COLO829 (cell line): ENCODE measurements at regions not wholly inside any gene's neighbourhood (a gene's known extent, or its start where the extent isn't known, plus 50 kb on each side); places are given as distances from the start of the nearest gene placed in this dataset.
A peak's percentile ranks its signal among the peaks of the same experiment; 100 is the strongest.
"Not testable (repeated sequence)": the region's sequence is repeated elsewhere in the genome, so short reads cannot be mapped to it uniquely, and the experiment has no call there.

Experiments
- DNase-seq: peaks from one replicate; pipeline ENCODE4 v3.0.0; 2012; ENCODE audit warnings: low spot score

DNA sequence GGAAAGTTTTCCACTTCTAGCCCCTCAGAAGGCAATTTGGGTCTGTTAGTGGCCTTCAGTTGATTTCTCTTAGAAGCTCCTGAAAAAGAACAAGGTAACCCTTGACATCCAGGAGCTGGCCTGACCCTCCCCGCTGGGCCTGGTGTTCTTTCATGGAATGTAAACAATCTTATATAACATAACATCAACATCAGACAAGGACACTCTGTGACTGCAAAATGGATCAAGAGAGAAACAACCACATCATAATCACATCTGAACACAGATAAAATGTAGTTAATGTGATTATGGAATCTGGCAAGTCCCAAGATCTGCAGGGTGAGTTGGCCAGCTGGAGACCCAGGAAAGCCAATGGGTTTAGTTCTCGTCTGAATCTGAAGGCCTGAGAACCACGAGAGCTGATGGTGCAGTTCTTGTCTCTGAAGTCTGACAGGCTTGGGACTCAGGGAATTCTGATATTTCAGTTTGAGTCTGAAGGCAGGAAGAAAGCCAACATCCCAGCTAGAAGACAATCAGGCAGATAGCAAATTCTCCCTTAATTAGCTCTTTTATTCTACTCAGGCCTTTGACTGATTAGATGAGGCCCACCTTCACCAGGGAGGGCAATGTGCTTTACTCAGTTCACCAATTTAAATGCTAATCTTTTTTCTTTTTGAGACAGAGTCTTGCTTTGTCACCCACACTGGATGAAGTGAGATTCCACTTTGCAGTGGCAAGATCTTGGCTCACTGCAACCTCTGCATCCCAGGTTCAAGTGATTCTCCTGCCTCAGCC, 91.4 kb upstream of the NAMPT start:
- no peak for DNase-seq

DNA sequence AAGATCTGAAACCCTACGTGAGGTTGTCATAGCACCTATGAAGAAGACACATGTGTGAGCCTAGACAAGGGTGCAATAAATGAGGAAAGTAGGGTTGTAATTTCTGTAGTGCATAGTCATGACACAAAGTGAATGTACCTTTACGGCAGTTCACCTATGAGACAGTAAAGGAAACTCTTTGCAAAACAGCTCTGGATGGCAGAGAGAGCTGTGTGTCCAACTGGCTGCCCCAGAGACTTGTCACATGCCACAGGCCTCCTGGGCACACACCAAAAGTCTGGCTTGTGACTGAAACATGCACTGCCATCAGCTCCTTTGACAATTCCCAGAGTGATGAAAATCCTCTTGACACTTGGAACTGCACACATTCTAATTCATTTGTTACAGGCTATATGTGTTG, 90.7 kb upstream of the NAMPT start:
- DNase-seq = no peak

DNA sequence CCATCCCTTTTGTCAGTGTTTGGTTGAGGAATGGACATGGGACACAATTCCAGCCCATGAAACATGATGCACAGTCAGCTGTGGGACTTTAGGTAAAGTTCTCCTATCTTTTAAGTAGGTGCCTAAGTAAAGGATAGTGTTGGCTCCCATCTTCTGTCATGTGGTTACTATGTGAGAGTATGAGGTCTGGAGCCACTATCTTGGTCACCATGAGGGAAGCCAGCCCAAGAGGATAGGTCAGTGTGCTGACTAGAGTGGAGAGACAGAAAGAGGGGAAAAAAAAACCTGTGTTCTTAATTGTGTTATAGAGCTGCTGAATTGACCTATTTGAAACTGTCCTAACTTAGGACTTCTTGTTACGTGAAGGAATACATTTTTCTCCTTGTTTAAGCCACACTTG, 89.7 kb upstream of the NAMPT start:
- DNase-seq = no peak

DNA sequence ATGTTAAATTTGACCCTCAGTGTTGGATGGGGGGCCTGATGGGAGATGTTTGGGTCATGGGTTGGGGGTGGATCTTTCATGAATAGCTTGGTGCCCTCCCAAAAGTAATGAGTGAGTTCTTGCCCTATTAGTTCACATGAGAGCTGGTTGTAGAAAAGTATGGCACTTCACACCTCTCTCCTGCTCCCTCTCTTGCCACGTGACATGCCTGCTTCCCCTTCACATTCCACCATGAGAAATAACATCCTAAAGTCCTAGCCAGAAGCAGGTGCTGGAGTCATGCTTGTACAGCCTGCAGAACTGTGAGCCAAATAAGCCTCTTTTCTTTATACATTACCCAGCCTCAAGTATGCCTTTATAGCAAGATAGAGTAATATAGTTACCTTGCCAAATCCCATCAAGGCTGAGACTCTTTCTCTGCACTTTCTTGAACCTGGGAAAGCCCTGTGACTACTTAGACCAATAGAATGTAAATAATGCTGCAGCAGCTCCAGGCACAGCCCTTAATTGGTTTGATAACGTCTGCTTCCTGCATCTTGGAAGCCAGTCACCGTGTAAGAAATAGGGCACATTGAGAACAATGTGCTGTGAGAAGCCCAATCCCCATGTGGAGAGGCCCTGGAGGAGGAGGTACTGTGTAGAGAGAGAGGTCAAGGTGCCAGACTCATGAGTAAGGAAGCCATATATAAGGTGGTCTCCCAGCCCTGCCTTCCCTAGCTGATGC, 88.0 kb upstream of the NAMPT start:
- no peak for DNase-seq

DNA sequence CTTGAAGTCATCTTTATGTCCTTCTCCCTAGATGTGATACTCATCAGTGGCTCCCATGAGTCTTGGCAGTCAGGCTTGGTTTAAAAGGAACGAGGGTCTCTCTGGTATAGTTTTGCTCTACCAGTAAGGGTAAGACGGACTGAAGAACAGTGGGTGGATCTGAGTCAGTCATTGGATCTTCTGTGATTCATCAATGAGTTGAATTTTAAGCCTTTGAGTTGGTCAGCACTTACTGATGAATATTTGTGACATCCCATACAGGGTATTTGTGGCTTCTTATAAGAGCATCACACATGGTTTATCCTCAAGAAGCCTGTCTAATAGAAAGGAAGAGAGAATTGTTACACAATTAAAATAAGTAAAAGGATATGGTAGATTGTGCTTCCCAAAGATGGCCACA, 87.3 kb upstream of the NAMPT start:
- no peak for DNase-seq

DNA sequence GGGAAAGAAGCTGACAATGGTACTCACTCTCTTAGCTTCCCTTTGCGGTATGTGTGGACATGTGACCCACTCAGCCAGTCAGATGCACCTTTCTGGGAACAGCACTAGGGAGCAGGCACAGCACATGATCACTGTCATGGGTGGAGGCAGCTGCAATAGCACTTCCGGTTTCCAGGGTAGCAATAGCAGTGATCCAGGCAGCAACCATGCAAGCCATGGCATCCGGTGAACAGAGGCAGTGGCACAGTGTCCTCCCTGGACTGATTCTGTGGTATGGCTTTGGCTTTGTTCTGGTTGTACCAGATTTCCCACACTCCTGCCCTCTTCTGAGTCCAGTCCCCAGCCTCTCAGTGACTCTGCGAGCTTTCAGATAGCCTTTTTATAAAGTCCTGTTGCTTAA, 86.8 kb upstream of the NAMPT start:
- DNase-seq = peak; percentile 24

DNA sequence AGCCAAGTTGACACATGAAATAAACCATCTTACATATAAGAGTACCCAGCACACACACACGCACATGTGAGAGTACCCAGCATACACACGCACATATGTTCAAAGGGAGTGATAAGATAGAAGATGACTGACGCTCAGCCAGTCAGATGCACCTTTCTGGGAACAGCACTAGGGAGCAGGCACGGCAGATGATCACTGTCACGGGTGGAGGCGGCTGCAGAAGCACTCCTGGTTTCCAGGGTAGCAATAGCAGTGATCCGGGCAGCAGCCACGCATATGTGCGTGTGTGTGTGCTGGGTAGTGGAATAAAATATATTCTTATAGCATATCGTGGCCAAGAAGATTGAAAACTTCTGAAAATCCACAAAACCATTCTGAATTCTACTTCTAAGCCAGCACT, 85.8 kb upstream of the NAMPT start:
- DNase-seq = no peak

DNA sequence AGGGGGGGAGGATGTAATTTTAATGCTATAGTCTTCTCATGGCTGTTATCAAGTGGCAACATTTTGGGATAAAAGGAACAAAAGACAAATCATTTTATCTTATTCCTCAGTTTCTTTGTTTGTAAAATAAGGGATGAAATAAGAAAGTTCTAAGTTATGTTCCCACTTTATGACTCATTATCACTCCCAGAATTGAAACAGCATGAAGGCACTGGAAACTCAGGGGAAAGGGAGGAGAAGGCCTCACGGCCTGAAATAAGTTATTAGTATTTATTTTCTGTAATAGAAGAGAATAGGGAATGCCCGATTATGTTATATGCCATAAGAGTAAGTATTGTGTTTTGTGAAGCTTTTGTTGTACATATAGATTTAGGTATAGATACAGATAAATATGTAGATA, 85.0 kb upstream of the NAMPT start:
- no peak for DNase-seq

DNA sequence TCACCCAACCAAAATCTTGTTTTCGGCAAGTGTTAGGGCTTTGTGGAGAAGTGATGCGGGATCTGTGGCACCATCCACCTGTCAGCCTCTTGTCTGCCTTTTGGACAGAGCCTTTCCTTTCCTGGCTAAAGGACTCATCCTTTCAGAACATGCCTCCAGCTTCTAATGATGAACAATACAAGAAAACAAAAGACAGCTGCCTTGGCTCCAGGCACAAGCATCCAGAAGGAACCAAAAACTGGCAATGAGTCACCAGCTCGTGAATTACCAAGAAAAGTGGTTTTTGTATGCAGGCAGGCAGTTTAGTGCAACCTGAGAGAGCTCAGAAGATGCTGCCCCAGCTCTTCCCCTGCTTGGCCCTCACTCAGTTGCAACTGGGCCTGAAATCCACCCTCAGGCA, 84.6 kb upstream of the NAMPT start:
- peak; percentile 33 for DNase-seq

DNA sequence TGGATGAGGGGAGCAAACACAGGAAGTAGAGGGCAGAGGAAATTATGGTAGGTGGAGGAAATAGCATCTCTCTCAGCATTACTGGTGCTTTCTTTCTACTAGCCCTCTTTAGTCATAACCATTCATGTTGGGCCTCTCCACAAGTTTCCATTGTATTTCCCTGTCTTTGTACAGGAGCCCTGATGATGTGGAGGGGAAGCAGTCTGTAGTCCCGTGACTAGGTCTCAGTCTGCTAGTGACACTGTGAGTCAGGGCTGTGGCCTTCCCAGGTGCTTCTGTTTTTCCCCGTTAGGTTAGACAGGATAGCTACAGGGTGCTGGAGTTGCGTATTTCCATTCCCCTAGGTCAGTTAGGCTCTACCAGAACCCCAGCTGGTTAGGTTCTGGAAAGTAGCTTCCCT, 82.9 kb upstream of the NAMPT start:
- no peak for DNase-seq

DNA sequence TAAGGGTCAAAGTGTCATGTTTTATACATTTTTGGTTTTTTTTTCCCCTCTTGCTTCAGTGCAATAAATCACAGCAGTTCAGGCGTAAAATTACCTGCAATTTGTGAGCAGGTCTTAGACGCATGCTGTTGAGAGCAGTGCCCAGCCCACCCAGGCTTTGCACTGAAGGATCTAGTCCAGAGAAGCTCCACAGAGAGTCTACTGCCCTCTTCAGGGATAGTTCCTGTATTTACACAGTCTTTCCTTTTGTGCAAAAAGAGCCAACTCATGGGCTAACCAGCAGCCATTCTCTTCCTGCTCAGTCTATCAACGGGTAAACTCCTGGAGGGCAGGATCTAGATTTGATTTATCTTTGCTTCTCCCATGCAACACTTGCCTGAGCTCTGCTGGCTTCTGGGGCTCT, 82.2 kb upstream of the NAMPT start:
- DNase-seq = peak; percentile 34

DNA sequence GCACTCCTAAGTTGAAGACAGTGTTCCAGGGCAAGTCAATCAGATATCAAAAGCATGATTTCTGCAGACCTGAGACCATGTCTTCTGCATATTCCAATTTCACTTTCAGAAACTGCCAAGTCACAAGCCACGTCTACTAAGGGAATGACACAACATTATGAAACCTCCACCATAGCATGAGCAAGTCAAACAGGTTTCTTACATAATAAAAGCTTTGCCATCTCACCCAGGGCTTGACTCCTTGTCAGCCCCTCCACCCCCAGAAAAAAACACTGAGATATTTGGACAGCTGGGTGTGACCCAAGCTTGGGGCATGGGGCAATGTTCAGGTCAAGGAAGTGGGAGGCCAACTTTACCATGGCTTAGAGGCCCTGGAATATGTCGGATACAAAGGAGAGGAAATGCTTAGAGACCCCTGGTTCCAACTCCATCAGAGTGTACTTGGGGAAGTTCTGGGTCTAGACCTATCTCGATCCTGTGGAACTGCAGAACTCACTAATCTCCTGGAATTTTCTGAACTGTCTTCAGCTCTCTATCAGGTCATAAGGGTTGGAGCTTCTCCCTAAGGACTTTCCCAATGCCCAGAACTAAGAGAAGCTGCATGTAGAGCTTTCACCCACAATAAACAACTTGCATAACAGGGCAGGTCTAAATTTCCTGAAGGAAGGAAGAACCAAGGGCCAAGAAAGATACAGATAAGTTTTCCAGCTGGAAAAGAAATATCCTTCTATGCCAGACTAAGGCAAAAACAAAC, 80.6 kb upstream of the NAMPT start:
- no peak for DNase-seq

DNA sequence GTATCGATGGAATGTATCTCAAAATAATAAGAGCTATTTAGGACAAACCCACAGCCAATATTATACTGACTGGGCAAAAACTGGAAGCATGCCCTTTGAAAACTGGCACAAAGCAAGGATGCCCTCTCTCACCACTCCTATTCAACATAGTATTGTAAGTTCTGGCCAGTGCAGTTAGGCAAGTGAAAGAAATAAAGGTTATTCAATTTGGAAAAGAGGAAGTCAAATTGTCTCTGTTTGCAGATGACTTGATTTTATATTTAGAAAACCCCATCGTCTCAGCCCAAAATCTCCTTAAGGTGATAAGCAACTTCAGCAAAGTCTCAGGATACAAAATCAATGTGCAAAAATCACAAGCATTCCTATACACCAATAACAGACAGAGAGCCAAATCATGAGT, 77.7 kb upstream of the NAMPT start:
- not testable (repeated sequence) for DNase-seq

DNA sequence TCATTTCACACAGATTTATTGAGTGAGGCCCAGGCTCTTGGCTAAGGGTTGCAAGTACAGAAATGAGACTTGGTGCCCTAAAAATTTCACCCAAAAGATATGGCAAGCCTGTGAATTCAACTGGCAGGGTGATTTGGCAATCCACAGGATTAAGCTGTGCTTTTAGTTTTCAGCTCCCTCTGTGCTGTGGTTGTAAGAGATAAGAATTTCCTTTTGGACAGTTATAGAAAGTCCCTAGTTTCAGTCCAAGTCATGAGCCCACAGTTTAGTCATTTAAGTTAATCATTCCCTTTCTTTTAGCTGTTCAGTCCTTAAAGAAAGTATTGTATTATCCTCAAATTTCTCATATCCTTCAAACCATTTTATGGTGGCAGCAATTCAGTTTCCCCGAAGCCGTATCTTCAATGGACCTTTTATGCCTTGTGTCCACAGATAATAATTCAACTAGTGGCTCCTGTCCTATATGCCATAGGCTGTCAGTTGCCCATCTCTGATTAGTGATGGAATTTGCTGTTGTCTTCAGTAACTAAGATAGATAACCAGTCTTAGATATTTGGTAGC, 73.4 kb upstream of the NAMPT start:
- peak; percentile 88 for DNase-seq

DNA sequence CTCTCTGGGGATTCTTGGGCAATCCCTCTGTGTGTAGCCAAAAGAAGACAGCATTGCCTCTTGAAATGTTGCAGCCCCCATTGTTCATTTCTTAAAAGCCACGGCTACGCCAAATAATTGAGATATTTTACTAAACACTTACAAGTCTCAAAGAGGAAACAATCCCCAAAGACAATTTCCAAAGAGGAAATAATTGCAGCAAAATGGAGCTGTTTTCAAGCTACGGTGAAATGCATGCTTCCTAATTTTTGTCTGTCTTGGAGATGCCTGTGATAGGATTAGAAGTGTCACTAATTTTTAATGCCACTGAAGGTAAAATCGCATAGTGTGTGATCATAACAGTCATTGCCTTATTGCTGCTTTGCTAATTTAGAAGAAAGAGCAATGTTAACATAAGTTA, 72.9 kb upstream of the NAMPT start:
- no peak for DNase-seq

DNA sequence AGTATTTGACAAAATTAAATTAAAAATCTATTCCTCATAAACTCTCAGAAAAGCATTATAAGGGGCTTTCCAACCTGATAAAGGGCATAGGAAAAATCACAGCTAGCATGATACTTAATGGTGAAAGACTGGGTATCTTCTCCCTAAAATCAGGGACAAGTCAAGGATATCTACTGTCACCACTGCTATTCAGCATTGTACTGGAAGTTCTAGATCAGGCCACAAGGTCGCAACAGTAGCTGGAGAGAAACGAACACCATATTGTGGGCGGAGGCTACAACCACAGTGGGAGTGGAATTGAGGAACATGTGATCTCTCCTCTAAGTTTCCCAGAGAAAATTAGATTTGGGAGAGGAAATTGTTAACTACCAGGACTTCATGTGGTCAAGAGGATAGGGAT, 70.0 kb upstream of the NAMPT start:
- no peak for DNase-seq

DNA sequence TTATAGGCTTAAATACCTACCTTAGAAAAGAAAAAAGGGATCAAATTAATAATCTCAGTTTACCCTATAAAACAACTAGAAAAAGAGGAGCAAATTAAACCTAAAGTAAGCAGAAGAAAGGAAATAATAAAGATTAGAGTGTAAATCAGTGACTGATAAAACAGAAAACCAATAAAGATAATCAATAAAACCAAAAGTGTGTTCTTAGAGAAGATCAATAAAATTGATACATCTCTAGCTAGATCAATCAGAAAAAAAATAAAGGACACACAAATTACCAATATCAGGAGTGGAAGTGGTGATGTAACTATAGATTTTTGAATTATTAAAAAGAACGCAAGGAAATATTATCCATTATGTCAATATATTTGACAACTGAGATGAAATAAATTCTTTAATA, 69.2 kb upstream of the NAMPT start:
- DNase-seq = no peak

DNA sequence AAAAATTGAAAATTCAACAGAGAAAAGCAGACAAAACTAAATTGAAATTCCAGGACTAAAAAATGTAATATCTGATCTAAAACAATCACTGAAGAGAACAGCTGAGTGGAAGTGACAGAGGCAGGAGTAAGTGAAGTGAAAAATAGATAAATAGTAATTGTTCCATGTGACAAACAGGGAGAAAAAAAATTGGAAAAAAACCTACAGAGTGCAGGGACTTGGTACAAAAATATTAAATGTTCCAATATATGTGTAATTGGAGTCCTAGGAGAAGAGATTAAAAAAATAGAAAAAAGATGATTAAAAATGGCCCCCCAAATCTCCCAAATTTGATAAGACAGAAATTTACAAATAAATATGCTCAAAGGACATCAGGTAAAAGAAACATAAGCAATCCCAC, 63.4 kb upstream of the NAMPT start:
- DNase-seq = no peak

DNA sequence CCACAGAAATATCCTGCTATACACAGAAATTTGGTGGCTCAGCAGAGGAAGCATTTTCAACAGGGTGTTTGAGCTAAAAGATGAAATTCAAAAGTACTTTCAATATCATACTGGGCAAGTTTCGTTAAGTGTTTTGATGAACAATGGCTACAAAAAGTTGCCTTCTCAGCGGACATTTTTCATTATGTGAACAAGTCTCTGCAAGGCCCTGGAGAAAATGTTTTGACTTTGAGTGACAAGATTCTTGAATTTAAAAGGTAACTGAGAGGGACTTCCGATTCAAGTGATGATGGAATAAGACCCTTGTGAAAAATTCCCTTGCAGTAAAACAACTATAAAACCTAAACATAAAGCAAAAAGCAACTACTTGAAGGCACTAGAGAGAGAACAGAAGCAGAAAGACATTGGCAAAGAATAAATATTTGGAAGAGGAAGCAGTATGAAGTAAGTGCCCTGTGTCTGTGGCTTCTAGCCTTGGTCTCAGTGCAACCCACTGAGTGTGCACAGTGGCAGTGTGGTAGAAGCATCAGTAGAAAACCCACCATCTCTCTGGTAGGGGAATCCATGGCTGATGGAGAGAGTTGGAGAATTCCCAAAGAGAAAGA, 62.5 kb upstream of the NAMPT start:
- DNase-seq = no peak

DNA sequence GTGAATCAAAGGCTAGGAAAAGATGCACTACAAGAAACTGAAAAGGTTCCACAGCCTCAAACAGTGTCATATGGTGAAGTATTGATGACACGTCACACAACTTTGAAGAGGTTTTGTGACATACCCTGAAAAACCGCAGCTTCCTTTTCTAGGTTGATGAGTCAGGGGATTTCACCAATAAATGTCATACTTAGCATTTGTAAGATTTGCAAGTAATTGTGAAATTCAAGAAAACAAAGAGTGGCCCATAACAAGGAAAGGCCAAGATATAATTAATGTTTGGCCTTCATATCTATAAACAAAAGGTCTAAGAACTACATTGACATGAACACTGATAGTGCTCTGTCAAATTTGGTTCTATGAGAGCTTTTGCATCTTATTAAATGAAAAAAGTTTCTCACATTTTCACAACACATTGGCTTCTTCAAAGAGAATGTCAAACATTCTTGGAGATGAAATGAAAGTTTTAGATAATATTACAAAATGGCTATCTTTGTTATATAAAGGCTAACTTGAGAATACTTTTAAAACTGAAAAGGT, 62.0 kb upstream of the NAMPT start:
- peak; percentile 80 for DNase-seq

DNA sequence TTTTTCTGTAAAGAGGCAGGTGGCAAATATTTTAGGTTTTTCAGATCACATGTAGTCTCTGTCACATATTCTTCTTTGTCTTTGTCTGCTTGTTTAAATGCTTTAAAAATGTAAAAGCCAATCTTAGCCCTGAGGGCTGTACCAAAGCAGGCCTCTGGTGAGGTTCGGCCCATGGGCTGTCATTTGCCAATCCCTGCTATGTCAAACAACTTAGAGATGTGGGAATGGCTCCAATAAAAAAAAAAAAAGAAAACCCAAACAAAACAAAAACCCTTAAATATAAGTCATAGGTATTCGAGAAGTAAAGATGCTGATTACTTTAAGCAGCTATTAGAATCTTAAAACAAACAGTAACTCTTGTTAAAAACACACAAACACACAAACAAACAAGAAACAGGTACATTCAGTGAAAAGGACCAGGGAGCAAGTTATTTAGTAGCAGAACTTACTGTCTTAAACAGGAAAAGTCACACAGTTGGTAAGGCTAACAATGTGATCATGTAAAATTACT, 61.4 kb upstream of the NAMPT start:
- no peak for DNase-seq
